H1 (cell line): ENCODE measurements at regions not wholly inside any gene's neighbourhood (a gene's known extent, or its start where the extent isn't known, plus 50 kb on each side); places are given as distances from the start of the nearest gene placed in this dataset.

ENCODE experiments used
- CTCF ChIA-PET: fragments of 300-600 bp; sonication (Branson Sonifier 250); formaldehyde crosslinking; loops from one replicate; lab custom pipeline; 2021; ENCODE audit not compliant: partially characterized antibody; lab: Charles Lee
- POLR2A ChIA-PET: fragments of 300-600 bp; sonication (Branson Sonifier 250); formaldehyde crosslinking; loops from one replicate; lab custom pipeline; 2021; ENCODE audit warnings: inconsistent platforms; ENCODE audit not compliant: partially characterized antibody; lab: Charles Lee
- DNase-seq, 2 experiments: peaks; one replicate each; pipeline versions ENCODE4 v3.0.0 to v3.0.0-alpha.2; 2010 to 2022; ENCODE audit warnings: low spot score in 2 of 2, low read depth in 1 of 2, mixed read lengths in 1 of 2
- FAIRE-seq: peaks from 2 replicates; lab custom pipeline; 2011; peaks lifted over from hg19 to GRCh38; lab: Jason Lieb, UNC
- H2AFZ ChIP-seq: 2 replicates; pipeline ENCODE4 v1.8.1; 2012; ENCODE audit warnings: low read length, inconsistent platforms
- H2AK5ac ChIP-seq: 2 replicates; pipeline ENCODE4 v1.6.1; 2013; ENCODE audit warnings: low read depth, low read length
- H2BK120ac ChIP-seq: replicated peaks from 2 replicates; pipeline ENCODE3; 2013; ENCODE audit warnings: low read depth, low read length, inconsistent platforms
- H2BK12ac ChIP-seq: 2 replicates; pipeline ENCODE4 v1.6.1; 2013; ENCODE audit warnings: low read depth, low read length
- H2BK15ac ChIP-seq: 2 replicates; pipeline ENCODE4 v1.6.1; 2013; ENCODE audit warnings: low read length
- H2BK20ac ChIP-seq: 2 replicates; pipeline ENCODE4 v1.6.1; 2013; ENCODE audit warnings: low read length
- H2BK5ac ChIP-seq: 2 replicates; pipeline ENCODE4 v1.6.1; 2013; ENCODE audit warnings: low read depth, low read length
- H3K14ac ChIP-seq: 2 replicates; pipeline ENCODE4 v1.6.1; 2013; ENCODE audit warnings: inconsistent platforms; ENCODE audit not compliant: insufficient read length
- H3K18ac ChIP-seq: 2 replicates; pipeline ENCODE4 v1.6.1; 2013; ENCODE audit warnings: low read length; ENCODE audit errors: extremely low read depth
- H3K23ac ChIP-seq: 2 replicates; pipeline ENCODE4 v1.6.1; 2013; ENCODE audit warnings: inconsistent platforms; ENCODE audit not compliant: insufficient read length
- H3K23me2 ChIP-seq: 2 replicates; pipeline ENCODE4 v1.6.1; 2013; ENCODE audit warnings: low read depth, low read length
- H3K27ac ChIP-seq: 2 replicates; pipeline ENCODE4 v1.6.1; 2011; ENCODE audit warnings: low read depth, low read length, inconsistent platforms
- H3K27me3 ChIP-seq, 4 experiments: replicated peaks in 1 of 4; 1 replicate in 1 of 4; 2 replicates in 3 of 4; pipeline versions ENCODE4 v1.6.1 to v1.8.1; 2011 to 2013; ENCODE audit warnings: low read length in 3 of 4, mild to moderate bottlenecking in 3 of 4, inconsistent platforms in 2 of 4, mixed read lengths in 2 of 4, moderate library complexity in 1 of 4; ENCODE audit not compliant: control insufficient read depth in 3 of 4, insufficient read depth in 3 of 4; ENCODE audit errors: extremely low read depth in 1 of 4
- H3K36me3 ChIP-seq, 4 experiments: 2 replicates each; pipeline versions ENCODE4 v1.6.1 to v1.8.1; 2011 to 2013; ENCODE audit warnings: mild to moderate bottlenecking in 4 of 4, low read length in 3 of 4, moderate library complexity in 2 of 4, control low read depth in 1 of 4, inconsistent platforms in 1 of 4; ENCODE audit not compliant: insufficient read depth in 4 of 4, control insufficient read depth in 2 of 4
- H3K4ac ChIP-seq: replicated peaks from 2 replicates; pipeline ENCODE3; 2013; ENCODE audit warnings: low read length, low read depth, mixed read lengths, inconsistent platforms; ENCODE audit not compliant: insufficient read length
- H3K4me1 ChIP-seq, 4 experiments: replicated peaks in 1 of 4; 1 replicate in 1 of 4; 2 replicates in 3 of 4; pipeline versions ENCODE4 v1.6.1 to v1.8.1; 2011 to 2013; ENCODE audit warnings: low read length in 3 of 4, inconsistent platforms in 2 of 4, mixed read lengths in 1 of 4; ENCODE audit not compliant: insufficient read depth in 4 of 4, control insufficient read depth in 3 of 4
- H3K4me2 ChIP-seq, 2 experiments: 2 replicates each; pipeline versions ENCODE4 v1.6.1 to v1.8.1; 2011 to 2013; ENCODE audit warnings: low read depth in 2 of 2, low read length in 2 of 2, control low read depth in 1 of 2, inconsistent platforms in 1 of 2, mild to moderate bottlenecking in 1 of 2; ENCODE audit not compliant: insufficient read depth in 1 of 2
- H3K4me3 ChIP-seq, 4 experiments: fragments of 200-600, 300-600 bp in 1 of 4; sonication (generic), shearing (Covaris generic), sonication (Bioruptor Twin) in 1 of 4; 2 replicates each; pipeline versions ENCODE4 v1.5.1 to v1.8.1; 2011 to 2016; ENCODE audit warnings: low read length in 4 of 4, low read depth in 3 of 4, control low read depth in 2 of 4, inconsistent platforms in 2 of 4, mild to moderate bottlenecking in 2 of 4, mixed read lengths in 1 of 4, moderate library complexity in 1 of 4; ENCODE audit not compliant: insufficient read depth in 2 of 4; ENCODE audit errors: extremely low read depth in 1 of 4
- H3K56ac ChIP-seq: replicated peaks from 2 replicates; pipeline ENCODE3; 2013; ENCODE audit warnings: low read depth, mild to moderate bottlenecking, mixed read lengths, low read length, inconsistent platforms; ENCODE audit not compliant: insufficient read length
- H3K79me1 ChIP-seq: 2 replicates; pipeline ENCODE4 v1.6.1; 2013; ENCODE audit warnings: low read depth, low read length, control low read depth
- H3K79me2 ChIP-seq, 2 experiments: 2 replicates each; pipeline versions ENCODE4 v1.6.1 to v1.8.1; 2012 to 2013; ENCODE audit warnings: low read length in 2 of 2, mild to moderate bottlenecking in 2 of 2, inconsistent platforms in 1 of 2; ENCODE audit not compliant: insufficient read depth in 2 of 2, control insufficient read depth in 1 of 2
- H3K9ac ChIP-seq, 4 experiments: replicated peaks in 1 of 4; 1 replicate in 1 of 4; 2 replicates in 3 of 4; pipeline versions ENCODE4 v1.6.1 to v1.8.1; 2011 to 2013; ENCODE audit warnings: low read depth in 3 of 4, low read length in 3 of 4, control low read depth in 2 of 4, mild to moderate bottlenecking in 2 of 4, moderate library complexity in 2 of 4, inconsistent platforms in 1 of 4; ENCODE audit errors: extremely low read depth in 1 of 4
- H3K9me3 ChIP-seq, 2 experiments: 2 replicates each; pipeline versions ENCODE4 v1.6.1 to v1.8.1; 2012 to 2013; ENCODE audit warnings: mild to moderate bottlenecking in 2 of 2, moderate library complexity in 2 of 2, control low read depth in 1 of 2, inconsistent platforms in 1 of 2, low read depth in 1 of 2, low read length in 1 of 2, mixed read lengths in 1 of 2; ENCODE audit not compliant: insufficient read depth in 2 of 2
- H4K20me1 ChIP-seq, 2 experiments: replicated peaks in 1 of 2; 2 replicates each; pipeline versions ENCODE3 to v1.8.1; 2011 to 2013; ENCODE audit warnings: inconsistent platforms in 2 of 2, low read length in 2 of 2, mild to moderate bottlenecking in 1 of 2; ENCODE audit not compliant: insufficient read depth in 2 of 2, control insufficient read depth in 1 of 2
- H4K5ac ChIP-seq: 2 replicates; pipeline ENCODE4 v1.6.1; 2013; ENCODE audit warnings: low read length, low read depth, mixed read lengths, inconsistent platforms; ENCODE audit not compliant: insufficient read length
- H4K8ac ChIP-seq: 2 replicates; pipeline ENCODE4 v1.8.0; 2013; ENCODE audit warnings: mild to moderate bottlenecking, moderate library complexity, low read length, inconsistent platforms; ENCODE audit not compliant: insufficient read depth; ENCODE audit errors: extremely low read depth
- H4K91ac ChIP-seq: replicated peaks from 2 replicates; pipeline ENCODE3; 2013; ENCODE audit warnings: low read length, mixed read lengths, inconsistent platforms; ENCODE audit not compliant: insufficient read length
- GABPA ChIP-seq: IDR thresholded peaks from 2 replicates; pipeline ENCODE4 v1.6.1; 2011; ENCODE audit warnings: mild to moderate bottlenecking, low read length, moderate library complexity, borderline replicate concordance; ENCODE audit not compliant: insufficient read depth
- WGBS, 2 experiments: shearing (Covaris generic) in 1 of 2; methylation state at CpG; one replicate each; pipeline versions ENCODE4 v1.1.6 to v1.1.7; 2013 to 2015; ENCODE audit warnings: low lambda C conversion rate in 2 of 2, mixed read lengths in 2 of 2, inconsistent platforms in 1 of 2, low coverage in 1 of 2, missing lambda C conversion rate in 1 of 2; ENCODE audit not compliant: insufficient replicate concordance in 2 of 2, insufficient coverage in 1 of 2, insufficient read length in 1 of 2; ENCODE audit errors: extremely low coverage in 1 of 2, missing lambda C conversion rate in 1 of 2; 5-methylcytosine and 5-hydroxymethylcytosine counted together

GRCh38 chrX:131762802-131763234 is 218.9 kb downstream of the OR13H1 start:
- WGBS, 2 experiments: 85% methylated on average over 7 of the region's 7 CpGs; no CpG with 5 or more reads in 1 of the 2 experiments
- Histone ChIP-seq H2BK15ac (no peak overlapping the region), H3K79me2 (no peaks in the 10 kb centered on the region), H3K4me2 (no peak overlapping the region), H3K14ac (no peak overlapping the region), H3K36me3 (peaks cover 3 to 70% (median 26%) of the 10 kb centered on the region in 4 experiments; a peak in 6 of 8 replicates), H3K23ac (no peak overlapping the region), H3K23me2 (no peaks in the 10 kb centered on the region), H3K4me1 (no peaks in the 10 kb centered on the region), H2AFZ (no peak overlapping the region), H4K8ac (no peak overlapping the region), H3K79me1 (no peaks in the 10 kb centered on the region), H3K4me3 (no peak overlapping the region), H2BK20ac (no peak overlapping the region), H2BK5ac (no peak overlapping the region), H3K9me3 (no peaks in the 10 kb centered on the region), H3K56ac (no peak overlapping the region), H4K20me1 (no peaks in the 10 kb centered on the region), H4K91ac (no peak overlapping the region), H3K18ac (no peak overlapping the region), H3K27ac (no peak overlapping the region), H3K4ac (no peak overlapping the region), H3K9ac (no peak overlapping the region), H4K5ac (no peak overlapping the region), H3K27me3 (no peaks in the 10 kb centered on the region), H2BK120ac (no peak overlapping the region), H2AK5ac (no peak overlapping the region), H2BK12ac (no peak overlapping the region)
- TF ChIP-seq GABPA: no peak
- POLR2A ChIA-PET: no interaction called here
- FAIRE-seq: no peak
- CTCF ChIA-PET: no interaction called here
- DNase-seq: no peak
